COLO668 (cell line): ENCODE measurements at regions not wholly inside any gene's neighbourhood (a gene's known extent, or its start where the extent isn't known, plus 50 kb on each side); places are given as distances from the start of the nearest gene placed in this dataset.

ENCODE experiments used
- DNase-seq: peaks from one replicate; lab custom pipeline; 2025; ENCODE audit not compliant: unreplicated experiment; lab: John Stamatoyannopoulos, UW

- no peak for DNase-seq
Measured at GRCh38 chrX:69280933-69281332, 115.7 kb upstream of the PJA1 start.

- no peak for DNase-seq
Measured at GRCh38 chrX:69279234-69279633, 114.0 kb upstream of the PJA1 start.

GRCh38 chrX:69278031-69278687 is 112.9 kb upstream of the PJA1 start:
- DNase-seq = no peak

- no peak for DNase-seq
Measured at GRCh38 chrX:69277369-69277990, 112.2 kb upstream of the PJA1 start.

GRCh38 chrX:69268611-69269010 is 103.4 kb upstream of the PJA1 start:
- no peak for DNase-seq

GRCh38 chrX:69264158-69264581 is 98.9 kb upstream of the PJA1 start:
- no peak for DNase-seq

- DNase-seq = no peak
Measured at GRCh38 chrX:69263251-69263820, 98.1 kb upstream of the PJA1 start.

- DNase-seq = no peak
Measured at GRCh38 chrX:69262036-69262936, 97.0 kb upstream of the PJA1 start.

- no peak for DNase-seq
Measured at GRCh38 chrX:69260169-69260568, 94.9 kb upstream of the PJA1 start.

GRCh38 chrX:69258893-69259292 is 93.6 kb upstream of the PJA1 start:
- no peak for DNase-seq

GRCh38 chrX:69257499-69258127 is 92.4 kb upstream of the PJA1 start:
- DNase-seq = no peak

GRCh38 chrX:69256291-69256565 is 91.0 kb upstream of the PJA1 start:
- DNase-seq = no peak

GRCh38 chrX:69255441-69256290 is 90.4 kb upstream of the PJA1 start:
- DNase-seq = no peak

- no peak for DNase-seq
Measured at GRCh38 chrX:69253821-69254220, 88.6 kb upstream of the PJA1 start.

GRCh38 chrX:69243276-69243675 is 78.0 kb upstream of the PJA1 start:
- DNase-seq = no peak

GRCh38 chrX:69238887-69239231 is 73.6 kb upstream of the PJA1 start:
- no peak for DNase-seq

- no peak for DNase-seq
Measured at GRCh38 chrX:69238114-69238886, 73.0 kb upstream of the PJA1 start.

- no peak for DNase-seq
Measured at GRCh38 chrX:69237236-69237635, 72.0 kb upstream of the PJA1 start.

- no peak for DNase-seq
Measured at GRCh38 chrX:69236641-69237040, 71.4 kb upstream of the PJA1 start.

GRCh38 chrX:69234624-69235023 is 69.4 kb upstream of the PJA1 start:
- no peak for DNase-seq
